ENCODE measurements at regions not wholly inside any gene's neighbourhood (a gene's known extent, or its start where the extent isn't known, plus 50 kb on each side); places are given as distances from the start of the nearest gene placed in this dataset.

- H3K4me1 ChIP-seq (ENCODE audit: control insufficient read depth, insufficient read depth, low read length): no peaks in the 10 kb centered on the region
- no TSS peak for BruUV-seq (replicated peaks)
Observed at GRCh38 chr16:62940569-62940968, 904.3 kb upstream of the CDH8 start.

More at GRCh38 chr16:62940569-62940968, 904.3 kb upstream of the CDH8 start:
- no peak for TF ChIP-seq MYC (IDR thresholded peaks at IDR 0.05; ENCODE audit: insufficient read depth, insufficient read length, insufficient replicate concordance, low read length, severe bottlenecking)
- TF ChIP-seq BCL11A (IDR thresholded peaks at IDR 0.05; ENCODE audit: low read depth, low read length): no peak
- no peak for TF ChIP-seq ZNF687 (IDR thresholded peaks at IDR 0.05)
- TF ChIP-seq HDAC2 (IDR thresholded peaks at IDR 0.05): no peak
- Histone ChIP-seq H3K4me3 (no peak overlapping the region), H2AFZ (ENCODE audit: control insufficient read depth, low read depth, low read length) (no peak overlapping the region), H3K9me3 (replicated peaks; ENCODE audit: control insufficient read depth, insufficient read depth, low read length) (no peaks in the 10 kb centered on the region), H3K36me3 (ENCODE audit: control insufficient read depth in 2 of 2, insufficient read depth in 2 of 2, low read length in 1 of 2) (no peaks in the 10 kb centered on the region), H3K79me2 (ENCODE audit: control insufficient read depth, insufficient read depth, low read length) (no peaks in the 10 kb centered on the region), H3K9ac (ENCODE audit: control insufficient read depth, insufficient read depth, low read length) (no peak overlapping the region), H3K27me3 (replicated peaks in 1 of 2; ENCODE audit: control insufficient read depth in 2 of 2, insufficient read depth in 2 of 2, low read length in 1 of 2) (no peaks in the 10 kb centered on the region), H3K4me2 (ENCODE audit: control insufficient read depth, insufficient read depth) (no peak overlapping the region), H3K27ac (ENCODE audit: control insufficient read depth, insufficient read depth) (no peak overlapping the region), H4K20me1 (ENCODE audit: control insufficient read depth, insufficient read depth) (no peaks in the 10 kb centered on the region)
- in situ Hi-C loops (cut with MboI) (no loop called here), intact Hi-C loops (cut with micrococcal nuclease; ENCODE audit: unreplicated experiment) (no loop called here)
- ChIA-PET CTCF (no interaction called here), RAD21 (ENCODE audit: unreplicated experiment) (no interaction called here), POLR2A (no interaction called here), SMC1A (ENCODE audit: uncharacterized antibody, unreplicated experiment) (no interaction called here)
- DNase-seq (ENCODE audit: low read depth, low spot score) (no peak), FAIRE-seq (peak; percentile 38), ATAC-seq (no peak)
- 40% methylated on average over 4 of the region's 4 CpGs for WGBS (ENCODE audit: insufficient coverage, insufficient replicate concordance, low lambda C conversion rate, missing lambda C conversion rate)
